ENCODE measurements at regions not wholly inside any gene's neighbourhood (a gene's known extent, or its start where the extent isn't known, plus 50 kb on each side); places are given as distances from the start of the nearest gene placed in this dataset.

DNA sequence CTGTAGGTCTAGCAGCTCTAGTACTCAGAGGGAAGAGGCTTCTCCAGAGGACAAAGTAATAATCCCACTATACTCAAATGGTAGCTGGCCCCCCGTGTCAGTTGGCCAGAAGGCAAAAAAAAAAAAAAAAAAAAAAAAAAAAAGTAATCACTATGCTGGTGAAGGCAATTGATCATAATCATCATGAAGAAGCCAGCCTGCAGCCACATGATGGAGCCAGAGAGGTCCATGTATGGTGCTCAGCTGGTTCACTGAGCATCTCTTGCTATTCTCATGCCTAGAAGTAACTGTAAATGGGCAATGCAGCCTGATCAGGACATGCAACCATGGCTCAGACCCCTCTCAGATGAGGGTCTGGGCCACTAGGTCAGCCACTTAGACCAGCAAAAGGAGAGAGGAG lies 378.8 kb downstream of the MED13L start:
- no peak for TF ChIP-seq EZH2 (IDR thresholded peaks at IDR 0.05; ENCODE audit: low read length, missing control alignments)
- peak in 1 of 2 donors; percentile 16 for TF ChIP-seq CTCF (conservative IDR thresholded peaks at IDR 0.05 in 1 of 2, IDR thresholded peaks at IDR 0.05 in 1 of 2; ENCODE audit: low read depth in 1 of 2, low read length in 2 of 2)
- H3K36me3 ChIP-seq (ENCODE audit: control insufficient read depth, insufficient read depth, low read length) = no peaks in the 10 kb centered on the region
- H3K4me3 ChIP-seq (replicated peaks in 1 of 4; ENCODE audit: control extremely low read depth in 1 of 4, insufficient read depth in 1 of 4, low read depth in 3 of 4, low read length in 4 of 4) = no peak overlapping the region
- no peak overlapping the region for H2AFZ ChIP-seq (ENCODE audit: low read length)
- H3K27ac ChIP-seq (ENCODE audit: insufficient read depth, low read length) = no peak overlapping the region
- no peak for DNase-seq (ENCODE audit: low read depth in 2 of 2)
- H3K9ac ChIP-seq (ENCODE audit: insufficient read depth, low read length) = no peak overlapping the region
- no peaks in the 10 kb centered on the region for H3K4me1 ChIP-seq (ENCODE audit: control insufficient read depth, extremely low read depth, insufficient read depth, low read length)
- H3K9me3 ChIP-seq (ENCODE audit: control insufficient read depth, insufficient read depth, low read depth, low read length) = no peaks in the 10 kb centered on the region
- H3K27me3 ChIP-seq (ENCODE audit: control insufficient read depth, insufficient read depth, low read length) = no peaks in the 10 kb centered on the region
- no peak overlapping the region for H3K4me2 ChIP-seq (ENCODE audit: extremely low read depth, insufficient read depth, low read length)
- H3K79me2 ChIP-seq (ENCODE audit: control insufficient read depth, insufficient read depth, low read length) = no peaks in the 10 kb centered on the region
- H4K20me1 ChIP-seq (ENCODE audit: control insufficient read depth, extremely low read depth, insufficient read depth, low read length) = peaks cover 2% of the 10 kb centered on the region

- Histone ChIP-seq H3K36me3 (ENCODE audit: control insufficient read depth, insufficient read depth, low read length) (no peaks in the 10 kb centered on the region), H3K4me1 (ENCODE audit: control insufficient read depth, extremely low read depth, insufficient read depth, low read length) (no peaks in the 10 kb centered on the region), H2AFZ (ENCODE audit: low read length) (no peak overlapping the region), H3K79me2 (ENCODE audit: control insufficient read depth, insufficient read depth, low read length) (no peaks in the 10 kb centered on the region), H4K20me1 (ENCODE audit: control insufficient read depth, extremely low read depth, insufficient read depth, low read length) (peaks cover 2% of the 10 kb centered on the region), H3K27me3 (ENCODE audit: control insufficient read depth, insufficient read depth, low read length) (no peaks in the 10 kb centered on the region), H3K27ac (ENCODE audit: insufficient read depth, low read length) (no peak overlapping the region), H3K4me3 (replicated peaks in 1 of 4; ENCODE audit: control extremely low read depth in 1 of 4, insufficient read depth in 1 of 4, low read depth in 3 of 4, low read length in 4 of 4) (no peak overlapping the region), H3K4me2 (ENCODE audit: extremely low read depth, insufficient read depth, low read length) (no peak overlapping the region), H3K9me3 (ENCODE audit: control insufficient read depth, insufficient read depth, low read depth, low read length) (no peaks in the 10 kb centered on the region), H3K9ac (ENCODE audit: insufficient read depth, low read length) (no peak overlapping the region)
- TF ChIP-seq CTCF (conservative IDR thresholded peaks at IDR 0.05 in 1 of 2, IDR thresholded peaks at IDR 0.05 in 1 of 2; ENCODE audit: low read depth in 1 of 2, low read length in 2 of 2) = no peak
- TF ChIP-seq EZH2 (IDR thresholded peaks at IDR 0.05; ENCODE audit: low read length, missing control alignments) = no peak
- peak; percentile 18 to 54 for DNase-seq (ENCODE audit: low read depth in 2 of 2)
Observed at GRCh38 chr12:115897729-115898128, 379.8 kb downstream of the MED13L start.

DNA sequence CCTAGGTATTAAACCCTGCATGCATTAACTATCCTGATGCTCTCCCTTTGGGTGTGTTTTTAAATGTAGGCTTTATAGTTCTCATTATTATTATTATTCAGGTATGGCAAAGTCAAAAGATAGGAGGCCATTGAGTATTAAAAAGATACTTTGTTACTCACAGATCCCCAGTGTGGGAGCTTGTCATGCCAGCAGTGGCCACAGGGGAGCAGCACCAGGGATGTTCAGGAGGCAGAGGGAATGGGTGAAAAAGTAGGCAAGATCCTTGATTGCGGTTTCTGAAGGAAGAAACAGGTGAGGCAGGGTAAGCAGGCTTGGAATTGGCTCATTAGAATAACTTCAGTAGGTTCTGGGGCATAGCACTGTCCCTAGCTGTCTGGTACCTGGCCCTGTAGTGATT lies 382.2 kb downstream of the MED13L start:
- Histone ChIP-seq H3K36me3 (ENCODE audit: control insufficient read depth, insufficient read depth, low read length) (no peaks in the 10 kb centered on the region), H3K79me2 (ENCODE audit: control insufficient read depth, insufficient read depth, low read length) (no peaks in the 10 kb centered on the region), H3K4me2 (ENCODE audit: extremely low read depth, insufficient read depth, low read length) (no peak overlapping the region), H3K27me3 (ENCODE audit: control insufficient read depth, insufficient read depth, low read length) (no peaks in the 10 kb centered on the region), H3K9ac (ENCODE audit: insufficient read depth, low read length) (no peak overlapping the region), H3K4me3 (replicated peaks in 1 of 4; ENCODE audit: control extremely low read depth in 1 of 4, insufficient read depth in 1 of 4, low read depth in 3 of 4, low read length in 4 of 4) (no peak overlapping the region), H3K27ac (ENCODE audit: insufficient read depth, low read length) (no peak overlapping the region), H3K4me1 (ENCODE audit: control insufficient read depth, extremely low read depth, insufficient read depth, low read length) (no peaks in the 10 kb centered on the region), H4K20me1 (ENCODE audit: control insufficient read depth, extremely low read depth, insufficient read depth, low read length) (peaks cover 2% of the 10 kb centered on the region), H3K9me3 (ENCODE audit: control insufficient read depth, insufficient read depth, low read depth, low read length) (no peaks in the 10 kb centered on the region), H2AFZ (ENCODE audit: low read length) (no peak overlapping the region)
- TF ChIP-seq EZH2 (IDR thresholded peaks at IDR 0.05; ENCODE audit: low read length, missing control alignments) (no peak), CTCF (conservative IDR thresholded peaks at IDR 0.05 in 1 of 2, IDR thresholded peaks at IDR 0.05 in 1 of 2; ENCODE audit: low read depth in 1 of 2, low read length in 2 of 2) (peak in 1 of 2 donors; percentile 40)
- no peak for DNase-seq (ENCODE audit: low read depth in 2 of 2)

Measured in fibroblast of lung (primary cell).